H4 (cell line): ENCODE measurements at regions not wholly inside any gene's neighbourhood (a gene's known extent, or its start where the extent isn't known, plus 50 kb on each side); places are given as distances from the start of the nearest gene placed in this dataset.
"Not testable (repeated sequence)": the region's sequence is repeated elsewhere in the genome, so short reads cannot be mapped to it uniquely, and the experiment has no call there.

Source experiments
- DNase-seq: peaks from one replicate; pipeline ENCODE4 v3.0.0-alpha.2; 2015; ENCODE audit warnings: low spot score

DNA sequence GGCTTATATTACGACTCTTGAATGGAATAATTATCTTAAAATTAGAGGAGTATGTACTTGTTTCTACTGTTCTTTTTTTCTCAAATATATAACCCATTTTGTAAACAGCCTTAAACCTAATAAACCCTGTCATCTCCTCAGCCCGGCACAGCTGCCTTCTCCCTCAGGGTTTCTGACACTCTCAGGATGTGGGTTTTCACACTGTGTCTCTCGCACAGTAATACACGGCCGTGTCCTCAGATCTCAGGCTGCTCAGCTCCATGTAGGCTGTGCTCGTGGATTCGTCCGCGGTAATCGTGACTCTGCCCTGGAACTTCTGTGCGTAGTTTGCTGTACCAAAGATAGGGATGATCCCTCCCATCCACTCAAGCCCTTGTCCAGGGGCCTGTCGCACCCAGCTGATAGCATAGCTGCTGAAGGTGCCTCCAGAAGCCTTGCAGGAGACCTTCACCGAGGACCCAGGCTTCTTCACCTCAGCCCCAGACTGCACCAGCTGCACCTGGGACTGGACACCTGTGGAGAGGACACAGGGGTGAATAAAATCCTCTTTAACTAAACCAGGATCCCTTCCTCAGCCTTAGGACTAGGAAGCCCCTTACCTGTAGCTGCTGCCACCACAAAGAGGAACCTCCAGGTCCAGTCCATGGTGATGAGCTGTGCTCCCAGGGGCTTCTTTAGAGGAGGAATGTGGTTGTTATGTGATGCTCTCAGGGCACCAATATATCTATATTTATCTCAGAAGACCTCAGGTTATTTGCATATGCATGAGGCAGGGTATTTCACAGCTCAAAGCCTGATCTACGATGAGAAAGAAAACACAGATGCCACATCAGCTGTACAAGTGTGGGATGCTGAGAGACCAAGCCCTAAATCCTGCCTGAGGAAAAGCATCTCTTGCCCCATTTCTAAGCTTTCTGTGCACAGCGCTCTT is 1235.8 kb downstream of the TMEM121 start:
- not testable (repeated sequence) for DNase-seq

DNA sequence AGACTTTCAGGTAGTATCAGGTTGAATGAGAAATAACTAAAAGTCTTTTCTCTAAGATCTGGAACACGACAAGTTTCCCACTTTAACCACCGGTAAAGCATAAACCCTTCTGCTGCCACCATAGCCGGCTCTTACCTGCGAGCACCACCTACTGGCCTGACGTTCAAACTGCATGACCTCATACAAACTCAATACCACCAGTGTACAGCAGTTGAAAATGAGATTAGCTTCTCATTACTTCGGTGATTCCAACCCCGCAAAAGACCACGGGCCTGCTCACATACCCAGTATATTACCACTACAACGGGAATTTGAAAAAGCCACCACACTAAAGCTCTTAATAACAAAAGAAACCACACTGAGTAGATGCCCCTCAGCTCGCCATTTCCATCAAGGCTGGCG is 1238.6 kb downstream of the TMEM121 start:
- DNase-seq, result not testable (repeated sequence)

DNA sequence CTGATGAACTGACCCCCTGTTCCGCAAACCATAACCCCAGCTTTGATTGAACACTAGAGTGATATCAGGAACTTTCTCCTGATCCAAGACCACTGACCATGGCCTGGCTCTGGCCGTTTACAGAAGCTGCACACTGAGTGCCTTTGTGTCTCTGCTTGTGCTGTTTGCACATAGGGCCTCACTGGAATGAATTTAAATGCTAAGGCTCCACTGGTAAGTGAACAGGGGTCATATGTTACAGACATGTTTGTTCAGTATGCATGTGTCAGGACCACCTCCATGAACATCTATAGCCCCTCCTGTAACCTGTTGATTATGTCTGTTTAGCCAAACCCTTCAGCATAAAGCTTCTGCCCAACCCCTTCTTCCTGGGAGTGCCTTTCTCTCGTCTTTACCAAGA is 1239.8 kb downstream of the TMEM121 start:
- DNase-seq, result no peak

DNA sequence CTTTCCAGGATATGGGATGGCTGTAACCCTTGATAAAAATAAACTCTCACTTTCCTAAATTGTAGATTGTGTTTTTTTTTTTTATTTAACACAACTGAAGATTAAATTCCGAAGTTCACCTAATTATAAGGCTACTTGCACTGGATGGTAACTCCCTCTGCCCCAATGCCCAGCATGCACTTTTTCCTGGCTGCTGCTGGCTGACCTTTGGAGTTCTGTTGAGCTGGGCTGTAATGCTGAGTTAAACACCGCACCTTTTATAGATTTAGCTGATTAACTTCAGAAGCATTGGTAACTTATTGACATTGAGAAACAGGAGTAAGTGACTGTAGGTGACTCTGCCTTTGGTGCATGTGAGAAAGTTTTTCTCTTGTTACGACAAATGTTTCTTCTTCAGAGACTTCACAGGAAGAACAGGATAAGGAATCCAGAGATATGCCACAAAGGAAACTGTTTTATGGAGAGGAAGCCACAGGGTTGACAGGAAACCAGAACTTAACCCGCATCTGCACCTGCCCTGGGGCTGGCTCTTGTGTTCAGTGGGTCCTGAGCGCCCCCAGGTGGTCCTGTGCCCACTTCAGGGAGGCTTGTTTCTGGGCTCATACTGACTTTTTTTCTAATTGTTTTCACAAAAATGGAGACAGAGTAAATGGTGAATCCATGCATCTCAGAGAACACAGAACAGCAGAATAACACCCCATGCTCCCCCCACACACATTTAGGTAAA is 1240.3 kb downstream of the TMEM121 start:
- not testable (repeated sequence) for DNase-seq

DNA sequence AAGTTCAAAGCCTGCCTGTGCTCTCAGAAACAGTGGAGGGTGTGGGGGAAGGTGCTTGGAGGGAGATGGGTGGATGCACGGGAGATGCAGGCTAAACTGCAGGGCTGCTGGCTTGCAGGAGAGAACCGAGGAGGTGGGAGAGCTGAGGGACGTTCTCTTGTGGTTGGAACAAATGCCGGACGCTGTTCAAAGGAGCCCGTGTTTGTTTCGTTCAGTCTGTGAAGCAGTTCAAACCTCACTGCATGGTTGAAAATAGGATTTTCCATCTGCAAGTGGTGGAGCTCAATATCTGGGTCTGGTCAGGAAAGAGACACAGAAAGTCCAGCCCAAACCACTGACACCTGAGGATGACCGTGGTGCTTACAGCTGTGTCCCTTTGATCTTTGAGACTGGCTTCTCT is 1241.8 kb downstream of the TMEM121 start:
- DNase-seq, result not testable (repeated sequence)

DNA sequence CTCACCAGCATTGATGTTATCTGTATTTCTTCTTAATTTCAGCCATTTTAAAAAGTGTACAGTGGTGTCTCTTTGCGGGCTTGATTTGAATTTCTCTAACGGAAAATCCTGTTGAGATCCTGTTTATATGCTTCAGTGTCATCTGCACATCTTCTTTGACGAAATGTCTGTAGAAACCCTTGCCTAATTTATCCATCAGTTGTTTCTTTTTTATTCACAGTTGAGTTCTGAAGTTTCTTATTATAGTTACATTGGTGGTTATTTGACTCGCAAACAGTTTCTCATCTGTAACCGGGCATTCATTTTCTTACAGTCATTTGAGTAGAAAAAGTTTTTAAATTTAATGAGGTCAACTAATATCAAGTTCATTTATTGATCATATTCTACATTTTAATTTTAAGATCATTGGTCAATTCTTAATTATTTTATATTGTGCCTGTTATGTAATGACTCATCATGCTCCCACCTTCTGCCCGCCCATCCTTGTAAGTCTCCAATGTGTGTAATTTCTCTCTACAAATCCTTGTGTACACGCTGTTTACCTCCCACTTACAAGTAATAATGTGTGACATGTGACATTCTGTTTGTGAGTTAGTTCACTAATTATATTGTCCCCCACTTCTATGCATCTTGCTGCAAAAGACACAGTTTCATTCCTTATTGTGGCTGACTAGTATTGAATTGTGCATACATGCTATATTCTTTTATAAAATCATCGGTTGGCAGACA is 1242.8 kb downstream of the TMEM121 start:
- not testable (repeated sequence) for DNase-seq

DNA sequence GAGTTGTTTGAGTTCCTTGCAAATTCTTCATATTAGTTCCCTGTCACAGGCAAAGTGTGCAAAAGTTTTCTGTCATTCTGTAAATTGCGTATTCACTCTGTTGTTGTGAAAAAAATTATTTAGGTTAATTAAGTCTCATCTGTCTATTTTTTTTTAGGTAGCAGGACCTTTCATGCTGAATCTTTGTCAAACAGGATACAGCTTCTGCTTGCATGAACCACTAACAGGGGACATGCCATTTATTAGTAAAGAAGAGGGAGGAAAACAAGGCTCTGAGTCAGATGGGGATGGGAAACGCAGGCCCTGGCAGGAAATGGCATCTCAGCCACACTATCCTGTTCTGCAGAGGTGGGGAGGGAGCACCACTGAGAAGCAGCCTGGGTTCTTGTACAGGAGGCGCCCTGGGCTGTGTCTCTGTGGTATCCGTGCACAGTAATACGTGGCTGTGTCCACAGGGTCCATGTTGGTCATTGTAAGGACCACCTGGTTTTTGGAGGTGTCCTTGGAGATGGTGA is 1243.8 kb downstream of the TMEM121 start:
- not testable (repeated sequence) for DNase-seq

DNA sequence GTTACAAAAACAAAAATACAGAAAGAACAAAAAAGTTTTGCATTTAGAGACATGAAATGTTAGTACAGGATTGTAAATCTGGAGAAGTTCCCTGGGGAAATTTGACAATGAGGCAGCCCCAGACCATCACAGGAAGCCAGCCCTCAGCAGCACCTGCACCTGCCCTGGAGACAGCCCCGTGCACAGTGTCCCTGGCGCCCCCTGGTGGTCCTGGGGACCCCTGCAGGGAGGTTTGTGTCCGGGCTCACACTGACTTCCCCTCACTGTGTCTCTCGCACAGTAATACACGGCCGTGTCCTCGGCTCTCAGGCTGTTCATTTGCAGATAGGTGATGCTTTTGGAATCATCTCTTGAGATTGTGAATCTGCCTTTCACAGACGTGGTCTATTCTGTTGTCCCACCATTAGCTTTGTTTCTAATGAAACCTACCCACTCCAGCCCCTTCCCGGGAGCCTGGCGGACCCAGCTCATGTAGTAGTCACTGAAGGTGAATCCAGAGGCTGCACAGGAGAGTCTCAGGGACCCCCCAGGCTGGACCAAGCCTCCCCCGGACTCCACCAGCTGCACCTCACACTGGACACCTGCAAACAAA is 1248.6 kb downstream of the TMEM121 start:
- DNase-seq, result not testable (repeated sequence)

DNA sequence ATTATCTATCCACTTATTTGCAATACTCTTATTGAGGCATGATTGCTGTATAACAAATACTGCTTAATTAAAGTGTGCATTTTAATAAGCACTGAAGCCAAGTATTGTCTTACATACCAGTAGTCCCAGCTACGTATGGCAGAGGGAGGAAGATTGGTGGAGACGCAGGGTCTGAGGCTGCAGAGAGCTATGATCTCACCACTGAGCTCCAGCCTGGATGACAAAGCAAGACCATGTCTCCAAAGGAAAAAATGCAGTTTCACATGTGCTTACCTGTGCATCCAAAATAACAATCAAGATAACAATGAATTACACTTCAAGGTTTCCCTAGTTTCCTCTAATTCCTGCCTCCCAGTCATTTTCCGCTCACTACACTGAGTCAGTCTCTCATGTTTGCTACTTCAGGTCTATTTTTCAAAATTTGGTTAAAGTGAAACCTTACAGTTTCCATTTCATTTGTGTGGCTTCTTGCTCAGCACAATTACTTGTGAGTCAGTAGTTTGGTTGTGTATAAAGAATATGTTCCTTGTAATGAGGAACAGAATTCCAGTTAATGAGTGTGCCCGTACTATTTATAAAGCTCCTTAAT is 1250.1 kb downstream of the TMEM121 start:
- no peak for DNase-seq

DNA sequence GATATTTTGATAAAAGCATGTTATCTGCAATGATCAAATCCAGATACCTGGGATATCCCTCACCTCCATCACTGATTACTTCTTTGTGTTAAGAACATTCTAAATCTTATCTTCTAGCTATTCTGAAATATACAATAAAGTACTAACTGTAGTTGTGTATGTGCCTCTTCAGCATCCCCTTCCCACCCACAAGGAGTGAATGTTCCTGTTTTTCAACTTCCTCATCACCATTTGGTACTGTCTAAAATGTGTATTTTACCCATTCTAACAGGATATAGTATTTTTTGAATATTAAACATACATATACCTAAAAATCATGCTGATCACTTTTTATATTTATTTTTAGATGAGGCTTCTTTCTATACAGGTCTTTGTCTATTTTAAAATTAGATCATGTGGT is 1252.6 kb downstream of the TMEM121 start:
- no peak for DNase-seq

DNA sequence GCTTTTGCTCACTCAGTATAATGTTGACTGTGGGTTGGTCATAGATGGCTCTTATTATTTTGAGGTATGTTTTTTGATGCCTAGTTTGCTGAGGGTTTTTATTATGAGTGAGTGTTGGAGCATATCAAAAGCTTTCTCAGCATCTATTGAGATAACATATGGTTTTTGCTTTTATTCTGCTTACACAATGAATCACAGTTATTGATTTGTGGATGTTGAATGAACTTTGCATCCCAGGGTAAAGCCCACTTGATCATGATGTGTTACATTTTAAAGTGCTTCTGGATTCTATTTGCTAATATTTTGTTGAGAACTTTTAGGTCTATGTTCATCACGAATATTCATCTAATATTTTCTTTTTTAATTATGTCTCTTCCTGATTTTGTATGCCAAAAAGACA is 1260.3 kb downstream of the TMEM121 start:
- DNase-seq, result no peak

DNA sequence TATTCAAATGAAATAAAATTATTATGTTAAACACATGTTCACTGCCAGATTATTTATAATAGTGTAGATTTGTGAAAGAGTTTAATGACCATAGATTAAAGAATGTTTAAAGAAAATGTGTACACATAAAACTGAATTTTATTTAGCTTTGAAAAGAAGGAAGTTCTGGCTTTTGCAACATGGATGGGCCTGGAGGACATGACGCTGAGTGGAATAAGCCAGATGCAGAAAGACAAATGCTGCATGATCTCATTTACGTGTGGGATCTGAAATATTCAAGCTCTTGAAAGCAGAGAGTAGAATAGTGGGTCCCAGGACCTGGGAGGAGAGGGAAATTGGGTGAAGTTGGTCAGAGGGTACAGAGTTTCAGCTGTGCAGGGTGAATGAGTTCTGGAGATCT is 1261.2 kb downstream of the TMEM121 start:
- no peak for DNase-seq

DNA sequence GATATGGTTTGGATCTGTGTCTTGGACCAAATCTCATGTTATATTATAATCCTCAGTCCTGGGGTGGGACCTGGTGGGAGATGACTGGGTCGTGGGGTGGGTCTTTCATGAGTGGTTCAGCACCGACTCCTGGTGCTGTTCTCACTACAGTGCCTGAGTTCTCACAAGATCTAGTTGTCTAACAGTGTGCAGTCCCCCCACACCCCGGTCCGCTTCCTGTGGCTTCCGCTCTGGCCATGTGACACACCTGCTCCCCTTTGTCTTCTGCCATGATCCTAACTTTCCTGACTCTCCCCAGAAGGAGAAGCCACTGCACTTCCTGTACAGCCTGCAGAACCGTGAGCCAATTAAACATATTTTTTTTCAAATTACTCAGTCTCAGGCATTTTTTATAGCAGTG is 1262.2 kb downstream of the TMEM121 start:
- no peak for DNase-seq

DNA sequence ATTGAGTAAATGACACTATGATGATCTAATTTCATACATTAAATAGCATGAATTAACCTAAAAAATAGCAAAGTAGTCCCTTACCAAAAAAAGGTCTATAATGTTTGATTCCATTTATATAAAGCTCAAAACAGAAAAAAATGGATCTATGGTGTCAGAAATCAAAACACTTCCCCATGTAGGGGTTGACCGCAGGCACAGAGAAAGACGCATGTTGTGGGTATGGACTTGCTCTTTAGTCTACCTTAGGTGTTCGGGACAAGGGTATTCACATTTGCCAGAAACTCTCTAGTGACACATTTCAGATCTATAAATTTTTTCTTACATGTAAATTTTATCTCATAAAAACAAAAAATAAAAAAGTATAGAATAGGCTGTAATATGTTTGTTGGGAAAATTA is 1262.9 kb downstream of the TMEM121 start:
- no peak for DNase-seq

DNA sequence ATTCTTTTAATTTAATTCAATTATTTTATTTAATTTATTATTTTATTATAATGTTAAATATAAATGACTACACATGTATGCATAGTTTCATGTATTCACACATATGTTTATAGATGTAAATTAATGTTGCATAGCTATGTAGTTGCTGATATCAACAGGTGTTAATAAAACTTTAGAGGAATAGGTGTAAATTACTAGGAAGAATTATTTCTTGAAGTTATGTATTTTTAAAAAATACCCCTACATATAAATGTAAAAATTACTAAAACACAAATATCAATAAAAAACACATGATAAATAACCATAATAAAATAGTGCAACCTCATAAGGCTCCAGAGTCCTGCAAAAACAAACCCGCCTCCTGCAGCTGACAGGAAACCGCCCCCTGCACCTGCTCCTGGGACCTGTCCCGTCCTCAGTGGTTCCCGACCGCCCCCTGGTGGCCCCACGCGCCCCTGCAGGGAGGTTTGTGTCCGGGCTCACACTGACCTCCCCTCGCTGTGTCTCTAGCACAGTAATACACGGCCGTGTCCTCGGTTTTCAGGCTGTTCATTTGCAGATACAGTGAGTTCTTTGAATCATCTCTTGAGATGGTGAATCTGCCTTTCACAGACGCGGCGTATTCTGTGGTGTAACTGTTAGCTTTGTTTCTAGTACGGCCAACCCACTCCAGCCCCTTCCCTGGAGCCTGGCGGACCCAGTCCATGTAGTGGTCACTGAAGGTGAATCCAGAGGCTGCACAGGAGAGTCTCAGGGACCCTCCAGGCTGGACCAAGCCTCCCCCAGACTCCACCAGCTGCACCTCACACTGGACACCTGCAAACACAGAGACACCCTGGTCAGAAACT is 1264.0 kb downstream of the TMEM121 start:
- peak; percentile 39 for DNase-seq

DNA sequence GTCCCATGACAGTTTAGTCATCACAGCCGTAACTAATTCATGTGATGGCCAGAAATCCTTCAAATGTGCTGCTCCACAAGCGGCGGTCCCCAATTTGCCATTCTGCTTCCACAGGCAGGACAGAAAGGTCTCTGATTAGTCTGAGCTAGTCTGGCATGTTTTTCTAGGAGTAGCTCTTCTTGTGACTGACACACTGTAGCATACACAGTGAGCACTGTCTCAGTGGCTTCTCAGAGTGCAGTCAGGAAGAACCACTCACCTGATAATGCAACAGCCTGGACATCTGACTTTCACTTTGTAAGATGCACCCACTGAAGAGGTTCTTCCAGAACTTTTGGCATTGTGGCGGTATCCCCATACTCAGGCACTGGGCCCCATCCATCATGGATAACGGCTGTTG is 1266.2 kb downstream of the TMEM121 start:
- no peak for DNase-seq

DNA sequence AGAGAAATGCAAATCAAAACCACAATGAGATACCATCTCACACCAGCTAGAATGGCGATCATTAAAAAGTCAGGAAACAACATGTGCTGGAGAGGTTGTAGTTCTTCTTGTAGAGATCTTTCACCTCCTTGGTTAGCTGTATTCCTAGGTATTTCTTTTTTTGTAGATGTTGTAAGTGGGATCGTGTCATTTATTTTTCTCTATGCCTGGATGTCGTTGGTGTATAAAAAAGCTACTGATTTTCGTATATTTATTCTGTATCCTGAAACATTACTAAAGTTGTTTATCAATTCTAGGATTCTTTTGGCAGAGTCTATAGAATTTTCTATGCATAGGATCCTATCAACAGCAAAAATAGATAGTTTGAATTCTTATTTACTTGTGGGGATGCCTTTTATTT is 1271.8 kb downstream of the TMEM121 start:
- not testable (repeated sequence) for DNase-seq

DNA sequence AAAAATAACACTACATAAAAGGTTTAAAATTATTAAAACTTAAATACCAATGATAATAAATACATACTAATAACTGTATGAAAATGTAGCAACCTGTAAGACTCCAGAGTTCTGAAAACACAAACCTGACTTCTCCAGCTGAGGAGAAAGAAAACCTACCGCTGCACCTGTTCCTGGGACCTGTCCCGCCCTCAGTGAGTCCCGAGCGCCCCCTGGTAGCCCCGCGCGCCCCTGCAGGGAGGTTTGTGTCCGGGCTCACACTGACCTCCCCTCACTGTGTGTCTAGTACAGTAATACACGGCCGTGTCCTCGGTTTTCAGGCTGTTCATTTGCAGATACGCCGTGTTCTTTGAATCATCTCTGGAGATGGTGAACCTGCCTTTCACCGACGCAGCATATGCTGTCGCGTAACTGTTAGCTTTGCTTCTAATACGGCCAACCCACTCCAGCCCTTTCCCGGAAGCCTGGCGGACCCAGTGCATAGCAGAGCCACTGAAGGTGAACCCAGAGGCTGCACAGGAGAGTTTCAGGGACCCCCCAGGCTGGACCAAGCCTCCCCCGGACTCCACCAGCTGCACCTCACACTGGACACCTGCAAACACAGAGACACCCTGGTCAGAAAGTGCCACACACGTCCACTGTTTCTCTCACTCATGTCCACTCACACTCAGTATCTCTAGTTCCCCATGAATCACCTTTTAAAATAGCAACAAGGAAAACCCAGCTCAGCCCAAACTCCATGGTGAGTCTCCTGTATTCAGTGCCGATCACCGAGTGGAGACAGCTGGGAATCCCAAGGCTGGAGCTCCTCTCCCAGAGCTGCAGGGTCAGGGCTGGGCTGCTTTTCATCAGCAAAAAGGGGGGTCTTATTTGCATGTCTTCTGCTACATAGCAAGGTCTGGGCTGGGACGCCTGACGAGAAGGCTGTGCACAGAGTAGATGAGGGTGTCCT is 1276.3 kb downstream of the TMEM121 start:
- DNase-seq, result no peak

DNA sequence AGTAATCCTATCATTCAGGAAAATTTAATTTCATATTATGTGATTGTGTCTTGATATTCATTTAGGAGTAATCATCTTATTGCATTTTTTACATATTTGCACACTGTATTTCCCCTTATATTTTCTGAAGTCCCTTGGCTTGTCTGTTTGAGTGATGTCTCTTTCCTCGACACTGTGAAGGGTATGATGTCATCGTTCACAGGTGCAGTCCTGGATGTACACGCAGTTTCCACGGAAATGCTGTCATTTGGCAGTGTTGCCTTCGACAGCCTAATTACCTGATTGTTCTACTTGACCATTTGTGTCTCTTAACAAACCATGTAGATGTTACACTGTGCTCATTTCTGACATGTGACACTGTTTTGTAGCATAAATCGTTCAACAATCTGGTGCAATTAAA is 1277.0 kb downstream of the TMEM121 start:
- DNase-seq, result no peak
